ENCODE measurements at regions not wholly inside any gene's neighbourhood (a gene's known extent, or its start where the extent isn't known, plus 50 kb on each side); places are given as distances from the start of the nearest gene placed in this dataset.

- no peak for TF ChIP-seq EZH2phosphoT487 (IDR thresholded peaks at IDR 0.05; ENCODE audit: insufficient read depth, low read depth)
- no peaks in the 10 kb centered on the region for H3K4me1 ChIP-seq (ENCODE audit: insufficient read depth)
- no peak overlapping the region for H3K9ac ChIP-seq
- no peaks in the 10 kb centered on the region for H3K36me3 ChIP-seq (ENCODE audit: low read depth)
- no peaks in the 10 kb centered on the region for H3K9me2 ChIP-seq (ENCODE audit: insufficient read depth)
- H2AFZ ChIP-seq = no peak overlapping the region
- H3K4me3 ChIP-seq = no peak overlapping the region
- H3K4me2 ChIP-seq (ENCODE audit: unreplicated experiment) = no peak overlapping the region
- no peak overlapping the region for H3K27ac ChIP-seq
- no peaks in the 10 kb centered on the region for H3K9me3 ChIP-seq (ENCODE audit: low read depth)
- H3K27me3 ChIP-seq (replicated peaks; ENCODE audit: insufficient read depth) = no peaks in the 10 kb centered on the region
- H3K79me2 ChIP-seq (ENCODE audit: insufficient read depth) = no peaks in the 10 kb centered on the region
- in situ Hi-C loops (cut with MboI) = no loop called here
- H3F3A ChIP-seq (ENCODE audit: insufficient read depth) = 0 out of 2 replicates have a peak, but pooled peaks cover 5% of the 10 kb centered on the region
- 11 to 14% methylated on average over 6 of the region's 6 CpGs for WGBS, 2 experiments (ENCODE audit: low coverage in 1 of 2, low lambda C conversion rate in 2 of 2, missing lambda C conversion rate in 2 of 2)
- DNase-seq = no peak
- no peaks in the 10 kb centered on the region for H4K20me1 ChIP-seq (ENCODE audit: insufficient read depth)
These were observed 176.0 kb downstream of the MED10 start for GRCh38 chr5:6202149-6202967.

- in situ Hi-C loops (cut with MboI) = no loop called here
- Histone ChIP-seq H2AFZ (no peak overlapping the region), H3K4me3 (no peak overlapping the region), H3K9me2 (ENCODE audit: insufficient read depth) (no peaks in the 10 kb centered on the region), H3K79me2 (ENCODE audit: insufficient read depth) (no peaks in the 10 kb centered on the region), H3K27me3 (replicated peaks; ENCODE audit: insufficient read depth) (no peaks in the 10 kb centered on the region), H4K20me1 (ENCODE audit: insufficient read depth) (no peaks in the 10 kb centered on the region), H3K36me3 (ENCODE audit: low read depth) (no peaks in the 10 kb centered on the region), H3K27ac (no peak overlapping the region), H3K9ac (no peak overlapping the region), H3K4me2 (ENCODE audit: unreplicated experiment) (no peak overlapping the region), H3F3A (ENCODE audit: insufficient read depth) (0 out of 2 replicates have a peak, but pooled peaks cover 5% of the 10 kb centered on the region), H3K4me1 (ENCODE audit: insufficient read depth) (no peaks in the 10 kb centered on the region), H3K9me3 (ENCODE audit: low read depth) (no peaks in the 10 kb centered on the region)
- DNase-seq = peak; percentile 34
- WGBS, 2 experiments (ENCODE audit: low coverage in 1 of 2, low lambda C conversion rate in 2 of 2, missing lambda C conversion rate in 2 of 2) = 25 to 30% methylated on average over 6 of the region's 6 CpGs
- TF ChIP-seq EZH2phosphoT487 (IDR thresholded peaks at IDR 0.05; ENCODE audit: insufficient read depth, low read depth) (no peak), EZH2 (IDR thresholded peaks at IDR 0.05; ENCODE audit: insufficient read depth, poor library complexity, severe bottlenecking) (no peak)
These were observed 176.7 kb downstream of the MED10 start for GRCh38 chr5:6201631-6202030.

- Histone ChIP-seq H3K4me3 (no peak overlapping the region), H4K20me1 (ENCODE audit: insufficient read depth) (no peaks in the 10 kb centered on the region), H3K27ac (no peak overlapping the region), H2AFZ (no peak overlapping the region), H3K9me3 (ENCODE audit: low read depth) (no peaks in the 10 kb centered on the region), H3K4me2 (ENCODE audit: unreplicated experiment) (no peak overlapping the region), H3K4me1 (ENCODE audit: insufficient read depth) (no peaks in the 10 kb centered on the region), H3K9ac (no peak overlapping the region), H3F3A (ENCODE audit: insufficient read depth) (0 out of 2 replicates have a peak, but pooled peaks cover 5% of the 10 kb centered on the region), H3K27me3 (replicated peaks; ENCODE audit: insufficient read depth) (no peaks in the 10 kb centered on the region), H3K9me2 (ENCODE audit: insufficient read depth) (no peaks in the 10 kb centered on the region), H3K79me2 (ENCODE audit: insufficient read depth) (no peaks in the 10 kb centered on the region), H3K36me3 (ENCODE audit: low read depth) (no peaks in the 10 kb centered on the region)
- DNase-seq = no peak
- in situ Hi-C loops (cut with MboI) = no loop called here
- TF ChIP-seq EZH2 (IDR thresholded peaks at IDR 0.05; ENCODE audit: insufficient read depth, poor library complexity, severe bottlenecking) (no peak), EZH2phosphoT487 (IDR thresholded peaks at IDR 0.05; ENCODE audit: insufficient read depth, low read depth) (no peak)
- WGBS, 2 experiments (ENCODE audit: low coverage in 1 of 2, low lambda C conversion rate in 2 of 2, missing lambda C conversion rate in 2 of 2) = 8 to 12% methylated on average over 5 of the region's 5 CpGs
These were observed 179.8 kb downstream of the MED10 start for GRCh38 chr5:6198531-6198930.

- WGBS, 2 experiments (ENCODE audit: low coverage in 1 of 2, low lambda C conversion rate in 2 of 2, missing lambda C conversion rate in 2 of 2) = 2 to 3% methylated on average over 7 of the region's 7 CpGs
- Histone ChIP-seq H3K9me2 (ENCODE audit: insufficient read depth) (no peaks in the 10 kb centered on the region), H3K27ac (no peak overlapping the region), H2AFZ (no peak overlapping the region), H3K4me2 (ENCODE audit: unreplicated experiment) (no peak overlapping the region), H4K20me1 (ENCODE audit: insufficient read depth) (no peaks in the 10 kb centered on the region), H3K27me3 (replicated peaks; ENCODE audit: insufficient read depth) (no peaks in the 10 kb centered on the region), H3K79me2 (ENCODE audit: insufficient read depth) (no peaks in the 10 kb centered on the region), H3K4me3 (no peak overlapping the region), H3K9me3 (ENCODE audit: low read depth) (no peaks in the 10 kb centered on the region), H3F3A (ENCODE audit: insufficient read depth) (0 out of 2 replicates have a peak, but pooled peaks cover 5% of the 10 kb centered on the region), H3K9ac (no peak overlapping the region), H3K4me1 (ENCODE audit: insufficient read depth) (no peaks in the 10 kb centered on the region), H3K36me3 (ENCODE audit: low read depth) (no peaks in the 10 kb centered on the region)
- in situ Hi-C loops (cut with MboI) = no loop called here
- DNase-seq = no peak
- TF ChIP-seq EZH2phosphoT487 (IDR thresholded peaks at IDR 0.05; ENCODE audit: insufficient read depth, low read depth) (no peak), EZH2 (IDR thresholded peaks at IDR 0.05; ENCODE audit: insufficient read depth, poor library complexity, severe bottlenecking) (no peak)
These were observed 180.9 kb downstream of the MED10 start for GRCh38 chr5:6197427-6197826.

All from GM23248 (cell line).